SK-N-SH (cell line): ENCODE measurements at regions not wholly inside any gene's neighbourhood (a gene's known extent, or its start where the extent isn't known, plus 50 kb on each side); places are given as distances from the start of the nearest gene placed in this dataset.

ENCODE experiments used
- CTCF ChIA-PET: fragments of 300-600, 350-600 bp; formaldehyde crosslinking; extraction: SDS; loops from one replicate; lab custom pipeline; 2021; lab: Yijun Ruan, JAX
- POLR2A ChIA-PET: fragments of 350-600 bp; sonication (Branson Sonifier 250); formaldehyde crosslinking; extraction: SDS; loops from one replicate; lab custom pipeline; 2020; ENCODE audit warnings: antibody characterized with exemption, inconsistent platforms; lab: Yijun Ruan, JAX
- DNase-seq: peaks from one replicate; pipeline ENCODE4 v3.0.0; 2012
- H2AFZ ChIP-seq: fragments of 200-600 bp; sonication (generic); 2 replicates; pipeline ENCODE4 v1.8.1; 2016; ENCODE audit warnings: antibody characterized with exemption, mild to moderate bottlenecking, low read depth
- H3F3A ChIP-seq: fragments of 200-600 bp; sonication (generic); replicated peaks from 2 replicates; pipeline ENCODE3; 2016; ENCODE audit warnings: antibody characterized with exemption, mild to moderate bottlenecking; ENCODE audit not compliant: insufficient read depth
- H3K27ac ChIP-seq, 2 experiments: fragments of 200-500 bp in 1 of 2; fragments of 200-600 bp in 1 of 2; sonication (Bioruptor generic) in 1 of 2; sonication (generic), shearing (Covaris generic) in 1 of 2; 2 replicates each; pipeline versions ENCODE4 v1.5.1 to v1.6.1; 2014 to 2016; ENCODE audit warnings: low read depth in 2 of 2, inconsistent platforms in 1 of 2, low read length in 1 of 2, mild to moderate bottlenecking in 1 of 2, mixed read lengths in 1 of 2
- H3K27me3 ChIP-seq: fragments of 200-600 bp; sonication (generic), shearing (Covaris generic); 2 replicates; pipeline ENCODE4 v1.6.1; 2016; ENCODE audit warnings: mixed run types; ENCODE audit not compliant: insufficient read depth
- H3K36me3 ChIP-seq, 2 experiments: fragments of 200-500 bp in 1 of 2; fragments of 200-600 bp in 1 of 2; sonication (Bioruptor generic) in 1 of 2; sonication (generic) in 1 of 2; replicated peaks in 1 of 2; 2 replicates each; pipeline versions ENCODE3 to v1.5.1; 2014 to 2016; ENCODE audit warnings: low read length in 1 of 2, mild to moderate bottlenecking in 1 of 2; ENCODE audit not compliant: insufficient read depth in 2 of 2, control insufficient read depth in 1 of 2
- H3K4me1 ChIP-seq, 2 experiments: fragments of 200-500 bp in 1 of 2; fragments of 200-600 bp in 1 of 2; sonication (Bioruptor generic) in 1 of 2; sonication (generic), shearing (Covaris generic) in 1 of 2; 2 replicates each; pipeline versions ENCODE4 v1.5.1 to v1.6.1; 2014 to 2016; ENCODE audit warnings: low read depth in 1 of 2, low read length in 1 of 2, mixed run types in 1 of 2; ENCODE audit not compliant: insufficient read depth in 2 of 2, control insufficient read depth in 1 of 2
- H3K4me2 ChIP-seq: fragments of 200-600 bp; sonication (generic), shearing (Covaris generic); 2 replicates; pipeline ENCODE4 v1.6.1; 2017; ENCODE audit warnings: mixed run types
- H3K4me3 ChIP-seq, 2 experiments: fragments of 200-500 bp in 1 of 2; fragments of 200-600 bp in 1 of 2; sonication (Bioruptor generic) in 1 of 2; sonication (generic), shearing (Covaris generic) in 1 of 2; 2 replicates each; pipeline versions ENCODE4 v1.5.1 to v1.8.1; 2014 to 2016; ENCODE audit warnings: low read depth in 2 of 2, inconsistent platforms in 1 of 2, low read length in 1 of 2, mild to moderate bottlenecking in 1 of 2, mixed read lengths in 1 of 2, moderate library complexity in 1 of 2
- H3K79me2 ChIP-seq: fragments of 200-600 bp; sonication (generic); 2 replicates; pipeline ENCODE4 v1.8.1; 2017; ENCODE audit warnings: mild to moderate bottlenecking; ENCODE audit not compliant: insufficient read depth
- H3K9ac ChIP-seq: fragments of 200-600 bp; sonication (generic); 2 replicates; pipeline ENCODE4 v1.6.1; 2017; ENCODE audit warnings: mixed run types
- H3K9me2 ChIP-seq: fragments of 200-600 bp; sonication (generic); 2 replicates; pipeline ENCODE4 v1.6.1; 2017; ENCODE audit warnings: mixed run types
- H3K9me3 ChIP-seq: fragments of 200-600 bp; sonication (generic); 2 replicates; pipeline ENCODE4 v1.6.1; 2017; ENCODE audit warnings: mixed run types, mild to moderate bottlenecking, moderate library complexity
- H4K20me1 ChIP-seq: fragments of 200-600 bp; sonication (generic); 2 replicates; pipeline ENCODE4 v1.6.1; 2017; ENCODE audit warnings: mild to moderate bottlenecking, mixed run types; ENCODE audit not compliant: insufficient read depth
- CHD2 ChIP-seq: fragments of 150-350 bp; IDR thresholded peaks from 2 replicates; pipeline ENCODE4 v1.6.1; 2018; ENCODE audit warnings: low read length; ENCODE audit not compliant: partially characterized antibody
- ELF1 ChIP-seq: IDR thresholded peaks from 2 replicates; pipeline ENCODE4 v1.4.0; 2012
- FOXJ3 ChIP-seq: sonication (generic); formaldehyde crosslinking; IDR thresholded peaks from 2 replicates; pipeline ENCODE4 v1.5.1; 2020; ENCODE audit warnings: mild to moderate bottlenecking, missing genetic modification reagents
- GABPA ChIP-seq: IDR thresholded peaks from 2 replicates; pipeline ENCODE4 v1.4.0; 2012; ENCODE audit warnings: low read depth, mild to moderate bottlenecking
- IRF3 ChIP-seq: fragments of 150-350 bp; IDR thresholded peaks from 2 replicates; pipeline ENCODE4 v1.6.1; 2016; ENCODE audit warnings: mild to moderate bottlenecking, low read depth, low read length
- MAX ChIP-seq: IDR thresholded peaks from 2 replicates; pipeline ENCODE4 v1.4.0; 2012; ENCODE audit warnings: low read depth
- NFIC ChIP-seq: IDR thresholded peaks from 2 replicates; pipeline ENCODE4 v1.4.0; 2012; ENCODE audit warnings: borderline replicate concordance
- NRF1 ChIP-seq: IDR thresholded peaks from 2 replicates; pipeline ENCODE4 v1.6.1; 2012; ENCODE audit warnings: low read depth, mild to moderate bottlenecking, low read length
- POLR2AphosphoS5 ChIP-seq: IDR thresholded peaks from 2 replicates; pipeline ENCODE4 v1.6.1; 2012; ENCODE audit warnings: low read depth, low read length
- RCOR1 ChIP-seq: fragments of 150-350 bp; IDR thresholded peaks from 2 replicates; pipeline ENCODE4 v1.6.1; 2017; ENCODE audit warnings: antibody characterized with exemption, low read length
- REST ChIP-seq: IDR thresholded peaks from 2 replicates; pipeline ENCODE4 v1.6.1; 2012; ENCODE audit warnings: mild to moderate bottlenecking, low read depth, low read length, moderate library complexity
- RFX5 ChIP-seq: IDR thresholded peaks from 2 replicates; pipeline ENCODE4 v1.6.1; 2012; ENCODE audit warnings: mild to moderate bottlenecking, improper control_type of control experiment, low read length
- RXRA ChIP-seq: IDR thresholded peaks from 2 replicates; pipeline ENCODE4 v1.4.0; 2012; ENCODE audit warnings: low read depth, mild to moderate bottlenecking, borderline replicate concordance
- TCF12 ChIP-seq: IDR thresholded peaks from 2 replicates; pipeline ENCODE4 v1.4.0; 2012
- TEAD4 ChIP-seq: IDR thresholded peaks from 2 replicates; pipeline ENCODE4 v1.4.0; 2012; ENCODE audit warnings: mild to moderate bottlenecking, borderline replicate concordance; ENCODE audit not compliant: insufficient read depth
- USF1 ChIP-seq: IDR thresholded peaks from 2 replicates; pipeline ENCODE4 v1.4.0; 2012; ENCODE audit warnings: low read depth, borderline replicate concordance
- YY1 ChIP-seq: IDR thresholded peaks from 2 replicates; pipeline ENCODE4 v1.4.0; 2012; ENCODE audit warnings: low read depth, mild to moderate bottlenecking
- WGBS: methylation state at CpG from one replicate; pipeline ENCODE4 v1.1.6; 2017; ENCODE audit warnings: low lambda C conversion rate; 5-methylcytosine and 5-hydroxymethylcytosine counted together

GRCh38 chr7:16021851-16022250 is 335.4 kb upstream of the MEOX2 start (continued):
- TF ChIP-seq REST (no peak), POLR2AphosphoS5 (no peak)

GRCh38 chr7:16015981-16016380 is 329.5 kb upstream of the MEOX2 start:
- Histone ChIP-seq H3K4me3 (no peak overlapping the region), H3F3A (no peaks in the 10 kb centered on the region), H3K9ac (no peak overlapping the region), H3K27me3 (no peaks in the 10 kb centered on the region; the same call in 1 of the 2 replicates), H3K27ac (no peak overlapping the region), H3K36me3 (no peaks in the 10 kb centered on the region), H3K4me2 (no peak overlapping the region), H4K20me1 (no peaks in the 10 kb centered on the region), H3K79me2 (no peaks in the 10 kb centered on the region), H3K4me1 (no peaks in the 10 kb centered on the region), H3K9me2 (no peaks in the 10 kb centered on the region), H3K9me3 (no peaks in the 10 kb centered on the region), H2AFZ (no peak overlapping the region)
- CTCF ChIA-PET = interaction anchor here (0.6 kb wide), 1 partner anchor 8 kb away, joined by 3 read pairs; no protein-coding TSS in a partner anchor
- POLR2A ChIA-PET = no interaction called here
- TF ChIP-seq TCF12 (no peak), RFX5 (no peak), RXRA (no peak), IRF3 (no peak), CHD2 (no peak)
- DNase-seq = no peak

GRCh38 chr7:16014031-16014430 is 327.5 kb upstream of the MEOX2 start:
- 0% methylated on average over 2 of the region's 2 CpGs for WGBS
- no peak overlapping the region for H3K9ac ChIP-seq
- no peaks in the 10 kb centered on the region for H3F3A ChIP-seq
- H3K9me2 ChIP-seq = no peaks in the 10 kb centered on the region
- no peaks in the 10 kb centered on the region for H4K20me1 ChIP-seq
- no peaks in the 10 kb centered on the region for H3K36me3 ChIP-seq
- ChIA-PET POLR2A (no interaction called here), CTCF (no interaction called here)
- H3K27me3 ChIP-seq = no peaks in the 10 kb centered on the region; the same call in 1 of the 2 replicates
- no peak for DNase-seq
- H3K27ac ChIP-seq = no peak overlapping the region
- H3K4me3 ChIP-seq = no peak overlapping the region
- H3K9me3 ChIP-seq = no peaks in the 10 kb centered on the region
- H2AFZ ChIP-seq = no peak overlapping the region
- no peak overlapping the region for H3K4me2 ChIP-seq
- no peaks in the 10 kb centered on the region for H3K4me1 ChIP-seq
- H3K79me2 ChIP-seq = no peaks in the 10 kb centered on the region
- no peak for TF ChIP-seq NRF1
- TF ChIP-seq MAX = no peak
- no peak for TF ChIP-seq ELF1
- no peak for TF ChIP-seq USF1
- no peak for TF ChIP-seq IRF3
- TF ChIP-seq YY1 = no peak
- TF ChIP-seq NFIC = no peak
- no peak for TF ChIP-seq RCOR1
- TF ChIP-seq FOXJ3 (CRISPR knock-in tag) = no peak
- no peak for TF ChIP-seq REST
- TF ChIP-seq TEAD4 = no peak
- no peak for TF ChIP-seq GABPA
